Thoracic aorta (tissue), 2 donors: ENCODE measurements at regions not wholly inside any gene's neighbourhood (a gene's known extent, or its start where the extent isn't known, plus 50 kb on each side); places are given as distances from the start of the nearest gene placed in this dataset.

ENCODE experiments used
- ATAC-seq: fragments of 150-250 bp; one replicate; pipeline ENCODE4 v1.8.0; 2017; ENCODE audit warnings: low read depth; ENCODE audit not compliant: insufficient number of reproducible peaks, low FRiP score
- DNase-seq: peaks from one replicate; pipeline ENCODE4 v3.0.0-alpha.2; 2020; ENCODE audit warnings: low spot score
- H3K27ac ChIP-seq, 2 donors: fragments of 200-600 bp; sonication (generic); 1 replicate in 1 of 2; 2 replicates in 1 of 2; pipeline ENCODE4 v1.5.1; 2016; ENCODE audit warnings: mild to moderate bottlenecking in 2 of 2, moderate library complexity in 2 of 2
- H3K27me3 ChIP-seq: fragments of 200-600 bp; sonication (generic); replicated peaks from 2 replicates; pipeline ENCODE4 v1.6.0; 2016; ENCODE audit warnings: mild to moderate bottlenecking; ENCODE audit not compliant: insufficient read depth
- H3K36me3 ChIP-seq: fragments of 200-600 bp; sonication (generic); one replicate; pipeline ENCODE4 v1.5.1; 2016
- H3K4me1 ChIP-seq, 2 donors: fragments of 200-600 bp; sonication (generic); 1 replicate in 1 of 2; 2 replicates in 1 of 2; pipeline versions ENCODE4 v1.5.1 to v1.6.0; 2016; ENCODE audit warnings: low read depth in 2 of 2, mild to moderate bottlenecking in 1 of 2; ENCODE audit not compliant: control insufficient read depth in 1 of 2
- H3K4me3 ChIP-seq: fragments of 200-600 bp; sonication (generic); 2 replicates; pipeline ENCODE4 v1.5.1; 2016; ENCODE audit warnings: mild to moderate bottlenecking
- H3K9me3 ChIP-seq: fragments of 200-600 bp; sonication (generic); 2 replicates; pipeline ENCODE4 v1.5.1; 2016
- CTCF ChIP-seq: fragments of 200-600 bp; sonication (generic); IDR thresholded peaks from one replicate; pipeline ENCODE4 v1.5.1; 2019; ENCODE audit warnings: antibody characterized with exemption

GRCh38 chr6:90399970-90400369 is 103.3 kb upstream of the BACH2 start:
- Histone ChIP-seq H3K9me3 (no peaks in the 10 kb centered on the region), H3K27ac (no peak overlapping the region), H3K36me3 (no peaks in the 10 kb centered on the region), H3K4me1 (no peaks in the 10 kb centered on the region), H3K4me3 (no peak overlapping the region), H3K27me3 (no peaks in the 10 kb centered on the region)
- no peak for TF ChIP-seq CTCF
- ATAC-seq (no peak), DNase-seq (no peak)

GRCh38 chr6:90397929-90398674 is 101.5 kb upstream of the BACH2 start:
- no peaks in the 10 kb centered on the region for H3K27me3 ChIP-seq
- no peaks in the 10 kb centered on the region for H3K36me3 ChIP-seq
- ATAC-seq (no peak), DNase-seq (no peak)
- H3K9me3 ChIP-seq = no peaks in the 10 kb centered on the region
- H3K27ac ChIP-seq = no peak overlapping the region
- no peak overlapping the region for H3K4me3 ChIP-seq
- no peak for TF ChIP-seq CTCF
- no peaks in the 10 kb centered on the region for H3K4me1 ChIP-seq

- TF ChIP-seq CTCF = no peak
- Histone ChIP-seq H3K27me3 (no peaks in the 10 kb centered on the region), H3K4me3 (no peak overlapping the region), H3K9me3 (no peaks in the 10 kb centered on the region), H3K27ac (no peak overlapping the region), H3K4me1 (no peaks in the 10 kb centered on the region), H3K36me3 (no peaks in the 10 kb centered on the region)
- no peak for ATAC-seq
- no peak for DNase-seq
Measured at GRCh38 chr6:90397047-90397446, 100.4 kb upstream of the BACH2 start.

GRCh38 chr6:90393232-90393884 is 96.7 kb upstream of the BACH2 start:
- H3K27ac ChIP-seq = no peak overlapping the region
- no peaks in the 10 kb centered on the region for H3K36me3 ChIP-seq
- ATAC-seq (peak; percentile 63), DNase-seq (no peak)
- peak; percentile 83 for TF ChIP-seq CTCF
- H3K4me3 ChIP-seq = no peak overlapping the region
- no peaks in the 10 kb centered on the region for H3K9me3 ChIP-seq
- no peaks in the 10 kb centered on the region for H3K4me1 ChIP-seq
- no peaks in the 10 kb centered on the region for H3K27me3 ChIP-seq

GRCh38 chr6:90390379-90390778 is 93.7 kb upstream of the BACH2 start:
- TF ChIP-seq CTCF = no peak
- H3K4me3 ChIP-seq = no peak overlapping the region
- H3K4me1 ChIP-seq = peaks cover 0 to 1% of the 10 kb centered on the region in 2 donors
- ATAC-seq (no peak), DNase-seq (no peak)
- H3K27me3 ChIP-seq = no peaks in the 10 kb centered on the region
- no peaks in the 10 kb centered on the region for H3K9me3 ChIP-seq
- H3K36me3 ChIP-seq = no peaks in the 10 kb centered on the region
- no peak overlapping the region for H3K27ac ChIP-seq
